A673 (cell line): ENCODE measurements at regions not wholly inside any gene's neighbourhood (a gene's known extent, or its start where the extent isn't known, plus 50 kb on each side); places are given as distances from the start of the nearest gene placed in this dataset.

Source experiments
- BruUV-seq: library from RNA; stranded (reverse); fragments of 400-500 nt; replicated peaks from 2 replicates; lab custom pipeline; 2021; lab: Mats Ljungman, UMichigan
- CTCF ChIA-PET: fragments of 300-600 bp; sonication (Branson Sonifier 250); formaldehyde crosslinking; loops from one replicate; lab custom pipeline; 2022; ENCODE audit warnings: antibody characterized with exemption; lab: Charles Lee
- POLR2A ChIA-PET: fragments of 300-600 bp; sonication (Branson Sonifier 250); formaldehyde crosslinking; loops from one replicate; lab custom pipeline; 2022; ENCODE audit warnings: antibody characterized with exemption; ENCODE audit not compliant: low non-redundant PET; lab: Charles Lee
- DNase-seq: peaks from one replicate; pipeline ENCODE4 v3.0.0-alpha.2; 2015; ENCODE audit warnings: low spot score
- H3K27ac ChIP-seq: fragments of 200-600 bp; sonication (generic); 2 replicates; pipeline ENCODE4 v1.5.1; 2016; ENCODE audit warnings: mixed run types, low read depth, mild to moderate bottlenecking, mixed read lengths, antibody characterized with exemption, low read length; ENCODE audit not compliant: poor library complexity, severe bottlenecking
- H3K27me3 ChIP-seq: fragments of 200-600 bp; sonication (generic); replicated peaks from 2 replicates; pipeline ENCODE4 v1.6.1; 2017; ENCODE audit warnings: mixed run types, low read depth, mild to moderate bottlenecking, mixed read lengths, antibody characterized with exemption, low read length; ENCODE audit not compliant: insufficient read depth, poor library complexity
- H3K36me3 ChIP-seq: fragments of 200-600 bp; sonication (generic); 2 replicates; pipeline ENCODE4 v1.6.1; 2016; ENCODE audit warnings: mixed run types, mild to moderate bottlenecking, mixed read lengths, antibody characterized with exemption, low read length; ENCODE audit not compliant: insufficient read depth, poor library complexity, severe bottlenecking
- H3K4me1 ChIP-seq: fragments of 200-600 bp; sonication (generic); 2 replicates; pipeline ENCODE4 v1.6.1; 2017; ENCODE audit warnings: mixed run types, mild to moderate bottlenecking, mixed read lengths, antibody characterized with exemption, low read length; ENCODE audit not compliant: insufficient read depth, poor library complexity, severe bottlenecking
- H3K4me3 ChIP-seq: fragments of 200-600 bp; sonication (generic); 2 replicates; pipeline ENCODE4 v1.5.1; 2016; ENCODE audit warnings: low read depth, mixed run types, mild to moderate bottlenecking, mixed read lengths, low read length; ENCODE audit not compliant: poor library complexity, severe bottlenecking
- H3K9me3 ChIP-seq: fragments of 200-600 bp; sonication (generic); 2 replicates; pipeline ENCODE4 v1.6.1; 2016; ENCODE audit warnings: mixed run types, low read depth, mild to moderate bottlenecking, mixed read lengths, antibody characterized with exemption, low read length; ENCODE audit not compliant: poor library complexity, severe bottlenecking
- EZH2 ChIP-seq: fragments of 200-600 bp; sonication (generic); IDR thresholded peaks from 2 replicates; pipeline ENCODE4 v1.6.1; 2017; ENCODE audit warnings: borderline replicate concordance, low read depth, mild to moderate bottlenecking, mixed read lengths, antibody characterized with exemption, low read length; ENCODE audit not compliant: poor library complexity, severe bottlenecking
- intact Hi-C: fragments of 100-400 bp; cut with micrococcal nuclease; formaldehyde crosslinking; loops from one replicate; pipeline ENCODE4 v1.10.0; 2022; ENCODE audit not compliant: unreplicated experiment
- TF ChIP-seq, protein P1 (sequence below): fragments of 300-800, 200-600 bp; sonication (generic); conservative IDR thresholded peaks from 2 replicates; pipeline ENCODE4 v1.5.1; 2017; ENCODE audit warnings: low read depth, mild to moderate bottlenecking, antibody characterized with exemption, low read length, moderate library complexity, mixed read lengths

DNA sequence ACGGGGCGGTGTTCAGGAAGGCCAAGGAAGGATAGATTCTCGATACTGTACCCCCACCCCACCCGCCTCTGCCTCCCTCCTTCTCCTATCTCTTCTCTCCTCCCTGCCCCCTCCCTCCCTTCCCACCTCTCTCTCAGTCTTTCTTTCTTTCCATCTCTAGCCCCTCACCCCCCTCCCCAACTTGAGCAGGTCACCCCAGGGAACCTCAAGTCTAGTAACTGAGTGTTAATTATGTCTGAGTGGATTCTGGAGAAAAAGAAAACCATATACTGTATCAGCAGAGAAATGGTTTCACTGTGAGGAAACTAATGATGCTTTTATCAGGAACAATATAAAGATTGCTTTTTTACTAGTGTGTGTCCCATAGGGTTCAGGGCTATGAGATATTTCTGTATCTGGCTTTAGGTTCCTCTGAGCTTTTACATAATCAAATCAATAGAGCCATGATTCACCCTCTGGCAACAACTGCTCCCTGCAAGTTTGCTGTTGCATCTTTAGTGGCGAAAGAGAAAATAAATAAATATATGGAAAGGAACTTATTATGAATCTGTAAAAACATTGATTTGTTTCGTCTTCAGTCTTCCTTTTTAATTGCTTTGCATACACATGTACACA is 639.7 kb downstream of the CCDC171 start:
- Histone ChIP-seq H3K9me3 (no peaks in the 10 kb centered on the region), H3K36me3 (no peaks in the 10 kb centered on the region), H3K4me1 (no peaks in the 10 kb centered on the region), H3K4me3 (no peak overlapping the region), H3K27me3 (no peaks in the 10 kb centered on the region), H3K27ac (no peak overlapping the region)
- TF ChIP-seq, protein P1, sequence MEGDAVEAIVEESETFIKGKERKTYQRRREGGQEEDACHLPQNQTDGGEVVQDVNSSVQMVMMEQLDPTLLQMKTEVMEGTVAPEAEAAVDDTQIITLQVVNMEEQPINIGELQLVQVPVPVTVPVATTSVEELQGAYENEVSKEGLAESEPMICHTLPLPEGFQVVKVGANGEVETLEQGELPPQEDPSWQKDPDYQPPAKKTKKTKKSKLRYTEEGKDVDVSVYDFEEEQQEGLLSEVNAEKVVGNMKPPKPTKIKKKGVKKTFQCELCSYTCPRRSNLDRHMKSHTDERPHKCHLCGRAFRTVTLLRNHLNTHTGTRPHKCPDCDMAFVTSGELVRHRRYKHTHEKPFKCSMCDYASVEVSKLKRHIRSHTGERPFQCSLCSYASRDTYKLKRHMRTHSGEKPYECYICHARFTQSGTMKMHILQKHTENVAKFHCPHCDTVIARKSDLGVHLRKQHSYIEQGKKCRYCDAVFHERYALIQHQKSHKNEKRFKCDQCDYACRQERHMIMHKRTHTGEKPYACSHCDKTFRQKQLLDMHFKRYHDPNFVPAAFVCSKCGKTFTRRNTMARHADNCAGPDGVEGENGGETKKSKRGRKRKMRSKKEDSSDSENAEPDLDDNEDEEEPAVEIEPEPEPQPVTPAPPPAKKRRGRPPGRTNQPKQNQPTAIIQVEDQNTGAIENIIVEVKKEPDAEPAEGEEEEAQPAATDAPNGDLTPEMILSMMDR, result no peak
- TF ChIP-seq EZH2, result no peak
- intact Hi-C loops, result loop anchor here (5.0 kb wide), 1 partner anchor 410 kb away; no protein-coding TSS in a partner anchor
- CTCF ChIA-PET, result no interaction called here
- DNase-seq, result no peak
- no TSS peak for BruUV-seq
- POLR2A ChIA-PET, result no interaction called here

DNA sequence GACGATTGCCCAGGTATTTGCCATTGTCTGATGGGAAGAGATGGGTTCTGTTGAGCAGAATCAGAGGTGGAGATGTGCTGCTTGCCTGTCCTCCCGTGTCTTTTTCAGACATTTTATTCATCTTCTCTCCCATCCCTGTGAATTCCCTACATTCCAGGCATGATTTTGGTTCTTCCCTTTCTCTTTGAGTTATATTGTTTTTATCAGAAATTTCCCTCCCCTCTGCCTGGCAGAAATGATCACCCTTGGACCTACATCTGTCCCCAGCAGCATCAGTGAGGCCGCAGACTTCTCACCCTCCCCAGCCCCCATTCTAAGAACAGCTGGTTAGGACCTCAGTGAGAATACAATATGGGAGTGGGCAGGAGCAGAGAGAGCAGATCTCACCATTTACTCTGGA is 640.2 kb downstream of the CCDC171 start:
- no peak overlapping the region for H3K27ac ChIP-seq
- intact Hi-C loops, result loop anchor here (5.0 kb wide), 1 partner anchor 409 kb away; no protein-coding TSS in a partner anchor
- DNase-seq, result no peak
- TF ChIP-seq, protein P1, result no peak
- TF ChIP-seq EZH2, result no peak
- H3K27me3 ChIP-seq, result no peaks in the 10 kb centered on the region
- H3K9me3 ChIP-seq, result no peaks in the 10 kb centered on the region
- H3K4me1 ChIP-seq, result no peaks in the 10 kb centered on the region
- POLR2A ChIA-PET, result no interaction called here
- CTCF ChIA-PET, result no interaction called here
- BruUV-seq, result no TSS peak
- no peaks in the 10 kb centered on the region for H3K36me3 ChIP-seq
- H3K4me3 ChIP-seq, result no peak overlapping the region

DNA sequence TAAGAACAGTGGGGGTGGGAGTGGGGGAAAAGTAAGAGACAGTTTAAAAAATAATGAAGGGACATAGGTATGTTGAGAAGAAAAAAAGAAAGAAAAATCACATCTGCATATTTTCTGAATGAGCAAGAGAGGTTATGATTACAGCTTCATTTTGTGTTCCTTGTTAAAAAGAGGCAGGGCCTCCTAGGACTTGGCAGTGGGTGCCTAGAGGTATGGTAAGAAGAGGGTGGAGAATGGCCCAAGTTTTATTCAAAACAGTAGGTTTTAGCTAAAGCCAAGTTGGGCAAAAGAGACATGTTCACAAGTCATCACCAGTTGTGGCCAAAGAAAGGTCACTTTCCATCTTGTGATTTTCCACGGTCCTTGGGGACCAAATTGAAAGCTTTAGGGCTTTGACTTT is 643.4 kb downstream of the CCDC171 start:
- H3K36me3 ChIP-seq, result no peaks in the 10 kb centered on the region
- BruUV-seq, result no TSS peak
- POLR2A ChIA-PET, result no interaction called here
- H3K27me3 ChIP-seq, result no peaks in the 10 kb centered on the region
- CTCF ChIA-PET, result no interaction called here
- no peak for TF ChIP-seq EZH2
- TF ChIP-seq, protein P1, result no peak
- intact Hi-C loops, result no loop called here
- no peak for DNase-seq
- no peak overlapping the region for H3K27ac ChIP-seq
- no peak overlapping the region for H3K4me3 ChIP-seq
- no peaks in the 10 kb centered on the region for H3K4me1 ChIP-seq
- no peaks in the 10 kb centered on the region for H3K9me3 ChIP-seq
